ENCODE measurements at regions not wholly inside any gene's neighbourhood (a gene's known extent, or its start where the extent isn't known, plus 50 kb on each side); places are given as distances from the start of the nearest gene placed in this dataset.

DNA sequence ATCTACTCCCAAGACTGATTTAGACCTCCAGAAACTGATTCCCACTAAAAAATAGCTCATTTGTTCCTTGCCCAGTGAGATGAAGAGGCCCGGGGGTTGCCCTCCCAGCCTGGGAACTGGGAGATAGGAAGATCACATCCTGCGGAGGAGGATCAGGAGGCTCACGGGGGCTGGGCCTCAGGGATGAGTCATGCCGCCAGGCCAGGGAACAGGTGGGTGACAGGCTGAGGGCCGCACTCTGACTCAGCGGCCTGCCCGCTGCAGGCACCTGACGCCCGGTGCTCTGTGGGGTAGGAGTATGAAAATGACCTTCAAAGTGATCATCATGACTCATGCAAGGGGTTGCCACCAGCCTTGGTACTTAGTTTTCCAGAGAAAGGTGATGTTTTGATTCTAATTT lies 104.5 kb upstream of the ZPBP start:
- ATAC-seq (ENCODE audit: low read depth) (peak; percentile 74), DNase-seq (no peak)
- peak overlapping the region; percentile 25 for H2AFZ ChIP-seq (ENCODE audit: insufficient read depth, low read depth, low read length, poor library complexity, severe bottlenecking)
- WGBS (ENCODE audit: insufficient coverage): 62% methylated on average over 9 of the region's 9 CpGs
- no peaks in the 10 kb centered on the region for H3K9me3 ChIP-seq (ENCODE audit: control extremely low read depth in 1 of 3, control insufficient read depth in 2 of 3, insufficient read depth in 1 of 3, low read length in 2 of 3)
- H3K27me3 ChIP-seq (replicated peaks in 1 of 4; ENCODE audit: control extremely low read depth in 1 of 4, control insufficient read depth in 3 of 4, insufficient read depth in 4 of 4, low read length in 3 of 4): no peaks in the 10 kb centered on the region
- peaks cover 0 to 4% of the 10 kb centered on the region in 2 donors for H3K4me1 ChIP-seq (ENCODE audit: control insufficient read depth in 2 of 2, insufficient read depth in 2 of 2, low read length in 2 of 2)
- ChIA-PET CTCF (interaction anchor here (1.6 kb wide), 1 partner anchor 171 kb away, joined by 3 read pairs; no protein-coding TSS in a partner anchor), POLR2A (no interaction called here)
- H3K4me2 ChIP-seq (replicated peaks; ENCODE audit: low read depth, low read length, poor library complexity, severe bottlenecking): no peak overlapping the region
- Mint-ChIP-seq H3K27me3 (no peaks in the 10 kb centered on the region), H3K27ac (peak overlapping the region; percentile 54), H3K4me3 (no peak overlapping the region), H3K4me1 (peaks cover 9% of the 10 kb centered on the region), H3K9me3 (ENCODE audit: insufficient read depth) (no peaks in the 10 kb centered on the region)
- no peak overlapping the region for H3K4me3 ChIP-seq (ENCODE audit: control extremely low read depth in 1 of 5, extremely low read depth in 1 of 5, insufficient read depth in 1 of 5, low read depth in 2 of 5, low read length in 4 of 5)
- intact Hi-C loops (cut with micrococcal nuclease): no loop called here
- H3K36me3 ChIP-seq (replicated peaks in 1 of 2; ENCODE audit: control extremely low read depth in 1 of 2, control insufficient read depth in 1 of 2, extremely low read depth in 1 of 2, insufficient read depth in 2 of 2, low read length in 1 of 2): no peaks in the 10 kb centered on the region
- no peaks in the 10 kb centered on the region for H4K20me1 ChIP-seq (ENCODE audit: control insufficient read depth, insufficient read depth, low read length, poor library complexity, severe bottlenecking)
- TF ChIP-seq EZH2 (IDR thresholded peaks at IDR 0.05; ENCODE audit: borderline replicate concordance, insufficient read depth, low read depth, low read length, poor library complexity, severe bottlenecking) (no peak), CTCF (IDR thresholded peaks at IDR 0.05) (no peak)
- no peaks in the 10 kb centered on the region for H3K79me2 ChIP-seq (ENCODE audit: control insufficient read depth, insufficient read depth, low read length)
- no peak overlapping the region for H3K27ac ChIP-seq (ENCODE audit: low read length in 2 of 2)
- no peak overlapping the region for H3K9ac ChIP-seq (ENCODE audit: low read length)

GRCh38 chr7:50196719-50197118 lies 103.7 kb upstream of the ZPBP start:
- H3K9ac ChIP-seq (ENCODE audit: low read length): no peak overlapping the region
- H3K4me1 Mint-ChIP-seq: peaks cover 9% of the 10 kb centered on the region
- H3K27ac Mint-ChIP-seq: no peak overlapping the region
- POLR2A ChIA-PET: interaction anchor here (0.6 kb wide), 1 partner anchor 156 kb away, joined by 3 read pairs; no protein-coding TSS in a partner anchor
- no peaks in the 10 kb centered on the region for H3K9me3 ChIP-seq (ENCODE audit: control extremely low read depth in 1 of 3, control insufficient read depth in 2 of 3, insufficient read depth in 1 of 3, low read length in 2 of 3)
- no peaks in the 10 kb centered on the region for H3K79me2 ChIP-seq (ENCODE audit: control insufficient read depth, insufficient read depth, low read length)
- H3K4me1 ChIP-seq (ENCODE audit: control insufficient read depth in 2 of 2, insufficient read depth in 2 of 2, low read length in 2 of 2): peaks cover 0 to 4% of the 10 kb centered on the region in 2 donors
- intact Hi-C loops (cut with micrococcal nuclease): no loop called here
- no peaks in the 10 kb centered on the region for H3K9me3 Mint-ChIP-seq (ENCODE audit: insufficient read depth)
- CTCF ChIA-PET: interaction anchor here (0.9 to 1.6 kb wide), 2 partner anchors 9 to 172 kb away, joined by 3 to 5 read pairs; no protein-coding TSS in a partner anchor
- ATAC-seq (ENCODE audit: low read depth): no peak
- H3K4me3 Mint-ChIP-seq: no peak overlapping the region
- 80% methylated on average over 3 of the region's 3 CpGs for WGBS (ENCODE audit: insufficient coverage)
- H3K27me3 ChIP-seq (replicated peaks in 1 of 4; ENCODE audit: control extremely low read depth in 1 of 4, control insufficient read depth in 3 of 4, insufficient read depth in 4 of 4, low read length in 3 of 4): no peaks in the 10 kb centered on the region
- H3K36me3 ChIP-seq (replicated peaks in 1 of 2; ENCODE audit: control extremely low read depth in 1 of 2, control insufficient read depth in 1 of 2, extremely low read depth in 1 of 2, insufficient read depth in 2 of 2, low read length in 1 of 2): no peaks in the 10 kb centered on the region
- no peaks in the 10 kb centered on the region for H4K20me1 ChIP-seq (ENCODE audit: control insufficient read depth, insufficient read depth, low read length, poor library complexity, severe bottlenecking)
- no peak overlapping the region for H3K4me2 ChIP-seq (replicated peaks; ENCODE audit: low read depth, low read length, poor library complexity, severe bottlenecking)
- TF ChIP-seq CTCF (IDR thresholded peaks at IDR 0.05) (no peak), EZH2 (IDR thresholded peaks at IDR 0.05; ENCODE audit: borderline replicate concordance, insufficient read depth, low read depth, low read length, poor library complexity, severe bottlenecking) (no peak)
- H3K27ac ChIP-seq (ENCODE audit: low read length in 2 of 2): no peak overlapping the region
- H3K27me3 Mint-ChIP-seq: no peaks in the 10 kb centered on the region
- no peak overlapping the region for H2AFZ ChIP-seq (ENCODE audit: insufficient read depth, low read depth, low read length, poor library complexity, severe bottlenecking)
- DNase-seq: no peak
- no peak overlapping the region for H3K4me3 ChIP-seq (ENCODE audit: control extremely low read depth in 1 of 5, extremely low read depth in 1 of 5, insufficient read depth in 1 of 5, low read depth in 2 of 5, low read length in 4 of 5)

Measured in B cell (primary cell).